GM18870 (cell line): ENCODE measurements at regions not wholly inside any gene's neighbourhood (a gene's known extent, or its start where the extent isn't known, plus 50 kb on each side); places are given as distances from the start of the nearest gene placed in this dataset.
"Not testable (repeated sequence)": the region's sequence is repeated elsewhere in the genome, so short reads cannot be mapped to it uniquely, and the experiment has no call there.

Source experiments
- ATAC-seq: cut with Tn5 transposase; IDR thresholded peaks from one replicate; pipeline ENCODE4 v1.9.1; 2021; ENCODE audit warnings: moderate library complexity; ENCODE audit not compliant: unreplicated experiment

DNA sequence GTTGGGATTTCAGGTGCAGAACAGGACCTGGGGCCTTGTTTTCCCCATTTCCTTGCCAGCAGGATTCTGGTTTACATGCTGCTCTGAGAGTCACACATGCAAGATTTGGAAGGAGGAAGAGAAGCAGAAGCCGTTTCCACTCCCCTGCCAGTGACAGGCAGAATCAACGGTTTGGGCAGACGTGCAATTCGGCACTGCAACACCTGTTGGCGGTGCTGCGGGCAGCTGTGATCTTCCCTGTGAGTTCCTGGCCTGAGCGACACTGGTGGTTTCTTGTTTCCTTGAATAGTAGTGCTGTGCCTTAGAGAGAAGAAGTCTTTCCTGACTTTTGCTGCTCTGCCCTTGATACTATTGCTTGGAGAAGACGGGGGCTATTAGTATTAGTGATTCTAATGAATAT lies 1126.2 kb downstream of the TYW1 start:
- ATAC-seq: no peak

GRCh38 chr7:68125168-68125567 lies 1128.5 kb downstream of the TYW1 start:
- ATAC-seq: no peak

DNA sequence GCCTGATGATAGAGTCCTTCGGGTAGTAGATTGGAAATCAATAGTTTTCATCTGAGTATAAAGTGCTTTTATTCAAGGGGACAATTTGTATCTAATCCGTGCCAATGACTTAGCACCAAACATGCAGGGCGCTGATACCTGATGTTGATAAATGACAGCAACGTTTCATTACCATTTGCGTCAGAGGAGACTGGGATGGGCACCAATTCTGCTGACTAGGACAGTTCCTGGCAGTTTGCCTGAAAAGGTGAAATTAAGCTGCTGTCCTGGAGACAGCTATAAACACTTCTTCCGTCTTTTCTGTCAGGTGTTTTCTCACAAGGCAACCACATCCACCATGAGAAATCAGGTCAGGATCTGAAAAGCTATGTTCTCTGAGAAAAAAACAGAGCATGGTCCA lies 1136.4 kb downstream of the TYW1 start:
- ATAC-seq: no peak

DNA sequence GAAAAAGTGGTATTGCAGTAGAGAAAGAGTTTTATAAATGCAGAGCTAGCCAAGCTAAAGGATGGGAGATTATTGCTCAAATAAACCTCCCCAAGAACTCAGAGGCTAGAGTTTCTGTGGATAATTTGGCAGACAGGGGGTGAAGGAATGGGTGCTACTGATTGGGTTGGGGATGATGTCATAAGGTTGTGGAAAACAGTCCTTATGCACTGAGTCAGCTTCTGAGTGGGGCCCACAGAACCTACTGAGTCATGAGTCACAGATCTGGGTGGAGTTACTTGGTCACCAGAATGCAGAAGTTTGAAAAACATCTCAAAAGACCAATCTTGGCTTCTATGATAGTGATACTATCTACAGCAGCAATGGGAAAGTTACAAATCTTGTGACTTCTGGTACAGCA lies 1146.7 kb downstream of the TYW1 start:
- ATAC-seq: no peak

GRCh38 chr7:68146983-68147382 lies 1150.3 kb downstream of the TYW1 start:
- ATAC-seq: no peak

GRCh38 chr7:68147614-68148238 lies 1151.1 kb downstream of the TYW1 start:
- no peak for ATAC-seq

- ATAC-seq: no peak
Measured at GRCh38 chr7:68148440-68148839, 1151.8 kb downstream of the TYW1 start.

GRCh38 chr7:68152205-68152604 lies 1155.6 kb downstream of the TYW1 start:
- no peak for ATAC-seq

DNA sequence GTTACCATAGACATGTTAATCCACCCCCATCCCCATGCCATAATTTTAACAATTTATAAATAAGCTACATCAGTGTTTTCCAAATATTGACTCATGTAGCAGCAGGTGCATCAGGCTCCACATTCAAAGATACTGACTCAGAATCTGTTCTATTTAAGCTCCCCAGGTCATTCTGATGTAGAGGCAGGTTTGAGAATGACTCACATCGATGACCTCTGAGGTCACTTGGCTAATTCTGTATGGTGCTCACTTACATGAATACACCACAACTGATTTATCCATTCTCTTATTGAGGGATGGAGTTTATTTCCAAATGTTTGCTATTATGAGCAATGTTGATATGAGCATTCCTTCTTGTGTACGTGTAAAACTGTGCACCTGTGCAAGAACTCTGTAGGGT lies 1159.0 kb downstream of the TYW1 start:
- ATAC-seq: no peak

GRCh38 chr7:68158686-68159295 lies 1162.2 kb downstream of the TYW1 start:
- no peak for ATAC-seq

DNA sequence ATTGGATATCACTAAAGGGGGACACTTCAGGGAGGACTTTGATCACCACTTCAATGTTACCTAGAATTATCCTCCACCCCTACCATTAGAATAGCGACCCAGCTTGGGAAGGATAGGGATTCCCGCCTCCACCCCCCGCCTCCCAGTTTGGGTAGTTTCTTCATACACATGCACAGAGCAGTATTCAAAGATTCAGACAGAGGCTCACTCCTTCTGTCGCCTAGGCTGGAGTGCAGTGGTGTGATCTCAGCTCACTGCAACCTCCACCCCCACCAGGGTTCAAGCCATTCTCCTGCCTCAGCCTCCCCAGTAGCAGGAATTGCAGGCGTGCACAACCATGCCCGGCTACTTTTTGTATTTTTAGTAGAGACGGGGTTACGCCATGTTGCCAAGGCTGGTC lies 1166.1 kb downstream of the TYW1 start:
- ATAC-seq: no peak

DNA sequence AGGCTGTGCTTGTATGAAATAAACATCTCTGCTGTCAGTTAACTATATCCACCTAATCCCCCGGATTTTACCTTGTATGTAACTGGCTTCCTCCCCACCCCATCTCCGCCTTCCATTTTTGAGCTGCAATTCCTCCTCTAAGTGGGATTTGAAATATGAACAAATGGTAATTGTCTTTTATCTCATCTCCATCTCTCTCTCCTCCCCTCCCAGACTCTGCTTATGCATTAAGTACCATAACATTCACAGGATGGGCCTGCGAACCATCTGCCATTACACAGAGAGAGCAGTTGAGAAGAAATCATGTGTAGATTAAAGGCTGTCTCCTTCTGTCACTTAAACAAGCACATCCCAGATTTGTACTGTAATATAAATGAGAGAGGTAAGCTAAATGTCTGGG lies 1169.9 kb downstream of the TYW1 start:
- ATAC-seq: no peak

GRCh38 chr7:68173513-68173912 lies 1176.9 kb downstream of the TYW1 start:
- no peak for ATAC-seq

DNA sequence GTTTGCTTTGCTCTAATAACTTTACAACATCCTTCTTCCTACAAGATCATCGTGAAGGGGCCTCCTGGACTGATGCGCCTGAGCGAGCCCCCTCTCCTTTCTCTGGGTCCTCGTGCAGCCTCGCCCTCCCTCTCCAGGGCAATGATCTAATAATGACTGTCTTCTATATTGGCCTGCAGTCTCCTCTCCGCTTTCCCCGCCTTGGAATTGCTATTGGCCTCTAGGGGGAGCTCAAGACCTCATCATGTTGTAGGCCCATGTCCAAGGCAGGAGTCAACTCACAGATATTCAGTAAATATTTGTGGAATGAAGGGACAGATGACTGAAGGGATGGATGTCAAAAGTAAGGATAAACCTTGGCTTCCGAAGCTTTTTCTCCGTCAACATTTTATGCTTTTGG lies 1180.3 kb downstream of the TYW1 start:
- no peak for ATAC-seq

DNA sequence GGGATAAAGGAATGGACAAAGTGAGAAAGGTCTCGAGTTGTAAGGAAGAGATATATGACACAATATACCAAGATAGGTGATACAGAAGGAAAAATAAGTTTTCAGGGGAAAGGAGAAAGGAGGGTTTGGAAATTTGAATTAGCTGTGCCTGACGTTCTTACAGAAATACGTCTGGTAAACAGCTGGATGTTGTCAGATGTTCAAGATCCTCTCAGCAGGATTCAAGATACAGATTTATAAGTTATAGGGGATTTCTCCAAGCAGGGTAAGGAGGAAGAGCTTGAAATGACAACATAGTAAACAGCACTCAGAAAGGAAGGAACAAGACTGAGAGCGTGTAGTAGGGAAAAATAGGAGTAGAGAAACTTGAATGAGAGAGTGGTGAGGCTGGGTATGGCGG lies 1184.1 kb downstream of the TYW1 start:
- no peak for ATAC-seq

DNA sequence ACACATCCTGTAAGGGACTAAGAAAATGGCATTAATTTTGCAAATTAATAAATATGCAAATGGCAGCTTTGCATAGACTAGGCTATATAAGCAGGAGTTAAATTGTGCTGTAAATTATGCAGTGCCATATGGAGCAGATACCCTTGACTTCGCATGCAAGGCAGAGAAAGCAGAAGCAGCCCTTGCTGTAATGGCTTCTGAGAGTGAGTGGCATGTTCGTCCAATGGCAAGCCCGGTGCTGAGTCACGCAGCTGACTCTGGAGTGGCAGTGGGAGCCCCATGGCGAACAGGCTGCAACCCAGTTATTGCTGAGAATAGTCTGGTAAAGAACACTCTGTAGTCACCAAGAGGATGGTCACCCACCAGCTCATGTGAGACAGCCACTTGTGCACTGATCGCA lies 1186.5 kb downstream of the TYW1 start:
- no peak for ATAC-seq

GRCh38 chr7:68185631-68186456 lies 1189.2 kb downstream of the TYW1 start:
- ATAC-seq: no peak

GRCh38 chr7:68187532-68187931 lies 1190.9 kb downstream of the TYW1 start:
- ATAC-seq: no peak

- ATAC-seq: no peak
Measured at GRCh38 chr7:68192941-68193340, 1196.3 kb downstream of the TYW1 start.

DNA sequence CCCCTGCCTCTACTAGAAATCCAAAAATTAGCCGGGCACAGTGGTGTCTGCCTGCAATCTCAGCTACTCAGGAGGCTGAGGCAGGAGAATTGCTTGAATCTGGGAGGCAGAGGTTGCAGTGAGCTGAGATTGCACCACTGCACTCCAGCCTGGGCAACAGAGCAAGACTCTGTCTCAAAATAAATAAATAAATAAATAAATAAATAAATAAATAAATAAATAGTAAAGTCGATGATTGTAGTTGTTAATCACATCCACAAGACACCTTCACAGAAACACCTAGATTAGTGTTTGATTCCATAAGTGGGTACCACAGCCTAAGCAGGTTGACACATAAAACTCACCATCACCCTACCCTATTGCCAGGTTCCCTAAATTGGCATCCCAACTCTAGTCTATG lies 1199.0 kb downstream of the TYW1 start:
- not testable (repeated sequence) for ATAC-seq

GRCh38 chr7:68200051-68200670 lies 1203.5 kb downstream of the TYW1 start:
- no peak for ATAC-seq

DNA sequence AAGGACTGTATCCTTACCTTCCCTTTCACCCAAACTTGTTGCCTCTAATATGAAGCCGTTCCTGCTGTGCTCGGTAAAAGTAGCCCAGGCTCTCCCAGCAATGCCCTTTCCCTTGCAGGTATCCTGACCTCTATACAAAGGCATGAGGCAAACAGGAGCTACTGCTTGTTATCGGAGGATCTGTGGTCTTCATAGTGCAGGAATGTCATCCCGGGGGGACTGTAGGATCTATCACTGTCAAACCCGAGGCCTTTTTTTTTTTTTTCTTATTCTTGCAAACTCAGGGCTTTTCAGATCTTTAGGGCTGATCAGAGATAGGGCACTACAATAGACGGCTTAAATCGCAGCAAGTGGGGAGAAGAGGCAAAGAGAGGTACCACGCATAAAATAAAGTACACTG lies 1206.6 kb downstream of the TYW1 start:
- no peak for ATAC-seq
